ENCODE measurements at regions not wholly inside any gene's neighbourhood (a gene's known extent, or its start where the extent isn't known, plus 50 kb on each side); places are given as distances from the start of the nearest gene placed in this dataset.
"Not testable (repeated sequence)": the region's sequence is repeated elsewhere in the genome, so short reads cannot be mapped to it uniquely, and the experiment has no call there.

DNA sequence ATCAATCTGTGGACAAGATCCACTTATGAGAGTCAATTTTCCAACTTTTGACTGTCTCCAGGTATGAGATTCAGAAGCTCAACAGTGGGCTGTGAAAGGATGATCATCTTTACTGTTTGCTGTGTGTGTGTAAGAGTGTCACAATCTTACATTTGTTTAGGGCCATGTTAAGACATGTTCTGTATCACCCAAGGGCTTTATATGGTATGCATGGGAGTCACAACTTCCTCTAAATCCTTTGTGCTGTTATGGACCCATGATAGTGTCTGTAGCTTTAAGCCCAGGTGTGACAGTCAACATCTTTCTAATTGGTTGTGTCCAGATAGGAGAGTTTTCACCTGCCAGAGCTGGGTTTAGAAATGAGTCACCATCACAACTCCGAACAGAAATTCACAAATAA lies 70.2 kb downstream of the ZNF726 start:
- not testable (repeated sequence) for H2BK5ac ChIP-seq (ENCODE audit: insufficient read length, low read length); H3K56ac ChIP-seq (ENCODE audit: insufficient read length, low read depth, low read length); H4K20me1 ChIP-seq (ENCODE audit: control insufficient read depth, insufficient read depth, insufficient read length); H3K4ac ChIP-seq (ENCODE audit: low read depth, low read length); H4K8ac ChIP-seq (replicated peaks; ENCODE audit: insufficient read length, low read depth, low read length); H3K9ac ChIP-seq (ENCODE audit: extremely low read depth, insufficient read length, low read length); H3K23ac ChIP-seq (ENCODE audit: insufficient read length, low read depth, low read length); H3K27ac Mint-ChIP-seq; H3K79me1 ChIP-seq (ENCODE audit: insufficient read depth, low read depth, low read length, poor library complexity, severe bottlenecking); H3K79me2 ChIP-seq (ENCODE audit: insufficient read depth, low read length); H3K4me3 Mint-ChIP-seq; H3K14ac ChIP-seq (ENCODE audit: insufficient read depth, low read length); H2BK120ac ChIP-seq (ENCODE audit: low read depth, low read length, poor library complexity, severe bottlenecking); H4K91ac ChIP-seq (ENCODE audit: insufficient read length, low read depth, low read length); H2AFZ ChIP-seq (ENCODE audit: low read length); DNase-seq; H3K4me1 ChIP-seq (ENCODE audit: insufficient read depth, low read length); H3K4me1 Mint-ChIP-seq; H3T11ph ChIP-seq (ENCODE audit: low read length); H2BK15ac ChIP-seq (ENCODE audit: low read depth, low read length); H3K18ac ChIP-seq (ENCODE audit: insufficient read length, low read depth, low read length); H4K5ac ChIP-seq (ENCODE audit: insufficient read length, low read depth, low read length); H2AK5ac ChIP-seq (ENCODE audit: insufficient read length, low read length); H3K27me3 ChIP-seq (ENCODE audit: insufficient read depth, low read length); H3K27ac ChIP-seq (ENCODE audit: insufficient read length, low read depth, low read length); H2BK20ac ChIP-seq (ENCODE audit: low read depth, low read length, poor library complexity, severe bottlenecking); H3K27me3 Mint-ChIP-seq (ENCODE audit: low read depth); H3K23me2 ChIP-seq (ENCODE audit: insufficient read length, low read depth, low read length, poor library complexity, severe bottlenecking); H2BK12ac ChIP-seq (ENCODE audit: insufficient read length, low read depth, low read length); H3K4me2 ChIP-seq (ENCODE audit: insufficient read depth, insufficient read length, low read length)
- H3K9me3 Mint-ChIP-seq, result peaks cover 95 to 96% of the 10 kb centered on the region in 2 experiments
- H3K36me3 Mint-ChIP-seq (ENCODE audit: insufficient read depth in 1 of 3, low read depth in 3 of 3), result peaks cover 3 to 25% (median 6%) of the 10 kb centered on the region in 3 experiments; a peak in 6 of 7 replicates
- WGBS (ENCODE audit: extremely low coverage, insufficient read length, low lambda C conversion rate), result no CpG with 5 or more reads among the region's 1 CpG
- peaks cover 91% of the 10 kb centered on the region for H3K9me3 ChIP-seq (ENCODE audit: control insufficient read depth, low read depth, low read length)

Measured in H9 (cell line).